ENCODE measurements at regions not wholly inside any gene's neighbourhood (a gene's known extent, or its start where the extent isn't known, plus 50 kb on each side); places are given as distances from the start of the nearest gene placed in this dataset.
"Not testable (repeated sequence)": the region's sequence is repeated elsewhere in the genome, so short reads cannot be mapped to it uniquely, and the experiment has no call there.

DNA sequence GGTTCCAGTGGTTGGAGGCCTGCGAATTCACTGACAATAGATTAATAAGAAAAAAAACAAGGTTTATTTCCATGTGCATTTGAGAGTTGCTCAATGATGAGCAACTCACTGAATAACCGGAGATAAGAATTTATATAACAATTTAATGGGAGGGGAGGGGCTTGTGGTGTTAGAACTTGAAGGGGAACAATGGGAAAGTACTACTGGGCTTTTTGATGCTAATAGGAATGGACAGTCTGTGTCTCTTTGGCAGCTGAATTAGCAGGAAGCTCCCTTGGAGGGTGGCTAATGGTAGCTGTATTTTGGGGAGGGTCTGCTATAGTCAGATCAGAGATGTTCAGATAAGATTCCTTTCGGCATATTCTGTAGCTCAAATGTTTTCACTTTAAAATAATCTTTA lies 62.4 kb upstream of the GMDS start:
- Histone ChIP-seq H3K9me3 (ENCODE audit: insufficient read depth, low read depth) (no peaks in the 10 kb centered on the region), H3K79me2 (ENCODE audit: low read depth) (no peaks in the 10 kb centered on the region), H4K20me1 (ENCODE audit: insufficient read depth) (no peaks in the 10 kb centered on the region), H2AFZ (no peak overlapping the region), H3K27ac (no peak overlapping the region), H3K9me2 (ENCODE audit: insufficient read depth) (no peaks in the 10 kb centered on the region), H3K4me1 (replicated peaks; ENCODE audit: insufficient read depth) (no peaks in the 10 kb centered on the region), H3K4me3 (no peak overlapping the region), H3F3A (ENCODE audit: insufficient read depth, low read depth) (no peaks in the 10 kb centered on the region), H3K4me2 (no peak overlapping the region), H3K36me3 (ENCODE audit: low read depth) (no peaks in the 10 kb centered on the region), H3K27me3 (ENCODE audit: insufficient read depth, low read depth) (no peaks in the 10 kb centered on the region)
- POLR2A ChIA-PET (ENCODE audit: unreplicated experiment): no interaction called here
- intact Hi-C loops (cut with micrococcal nuclease; ENCODE audit: unreplicated experiment): no loop called here
- TF ChIP-seq, protein P1, sequence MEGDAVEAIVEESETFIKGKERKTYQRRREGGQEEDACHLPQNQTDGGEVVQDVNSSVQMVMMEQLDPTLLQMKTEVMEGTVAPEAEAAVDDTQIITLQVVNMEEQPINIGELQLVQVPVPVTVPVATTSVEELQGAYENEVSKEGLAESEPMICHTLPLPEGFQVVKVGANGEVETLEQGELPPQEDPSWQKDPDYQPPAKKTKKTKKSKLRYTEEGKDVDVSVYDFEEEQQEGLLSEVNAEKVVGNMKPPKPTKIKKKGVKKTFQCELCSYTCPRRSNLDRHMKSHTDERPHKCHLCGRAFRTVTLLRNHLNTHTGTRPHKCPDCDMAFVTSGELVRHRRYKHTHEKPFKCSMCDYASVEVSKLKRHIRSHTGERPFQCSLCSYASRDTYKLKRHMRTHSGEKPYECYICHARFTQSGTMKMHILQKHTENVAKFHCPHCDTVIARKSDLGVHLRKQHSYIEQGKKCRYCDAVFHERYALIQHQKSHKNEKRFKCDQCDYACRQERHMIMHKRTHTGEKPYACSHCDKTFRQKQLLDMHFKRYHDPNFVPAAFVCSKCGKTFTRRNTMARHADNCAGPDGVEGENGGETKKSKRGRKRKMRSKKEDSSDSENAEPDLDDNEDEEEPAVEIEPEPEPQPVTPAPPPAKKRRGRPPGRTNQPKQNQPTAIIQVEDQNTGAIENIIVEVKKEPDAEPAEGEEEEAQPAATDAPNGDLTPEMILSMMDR (conservative IDR thresholded peaks at IDR 0.05): no peak
- no peak for TF ChIP-seq EZH2 (IDR thresholded peaks at IDR 0.05; ENCODE audit: low read depth)
- CTCF ChIA-PET: no interaction called here
- no TSS peak for BruUV-seq (replicated peaks)
- no peak for DNase-seq

GRCh38 chr6:2305951-2306350 lies 60.5 kb upstream of the GMDS start:
- no peak overlapping the region for H3K4me3 ChIP-seq
- H3K9me2 ChIP-seq (ENCODE audit: insufficient read depth): no peaks in the 10 kb centered on the region
- H3K36me3 ChIP-seq (ENCODE audit: low read depth): no peaks in the 10 kb centered on the region
- BruUV-seq (replicated peaks): no TSS peak
- H3K79me2 ChIP-seq (ENCODE audit: low read depth): no peaks in the 10 kb centered on the region
- DNase-seq: no peak
- CTCF ChIA-PET: no interaction called here
- H4K20me1 ChIP-seq (ENCODE audit: insufficient read depth): no peaks in the 10 kb centered on the region
- no peak overlapping the region for H3K27ac ChIP-seq
- POLR2A ChIA-PET (ENCODE audit: unreplicated experiment): no interaction called here
- H3K9me3 ChIP-seq (ENCODE audit: insufficient read depth, low read depth): no peaks in the 10 kb centered on the region
- H2AFZ ChIP-seq: no peak overlapping the region
- H3K27me3 ChIP-seq (ENCODE audit: insufficient read depth, low read depth): no peaks in the 10 kb centered on the region
- no peak overlapping the region for H3K4me2 ChIP-seq
- intact Hi-C loops (cut with micrococcal nuclease; ENCODE audit: unreplicated experiment): no loop called here
- no peaks in the 10 kb centered on the region for H3F3A ChIP-seq (ENCODE audit: insufficient read depth, low read depth)
- no peaks in the 10 kb centered on the region for H3K4me1 ChIP-seq (replicated peaks; ENCODE audit: insufficient read depth)
- TF ChIP-seq EZH2 (IDR thresholded peaks at IDR 0.05; ENCODE audit: low read depth): no peak
- TF ChIP-seq, protein P1 (conservative IDR thresholded peaks at IDR 0.05): no peak

DNA sequence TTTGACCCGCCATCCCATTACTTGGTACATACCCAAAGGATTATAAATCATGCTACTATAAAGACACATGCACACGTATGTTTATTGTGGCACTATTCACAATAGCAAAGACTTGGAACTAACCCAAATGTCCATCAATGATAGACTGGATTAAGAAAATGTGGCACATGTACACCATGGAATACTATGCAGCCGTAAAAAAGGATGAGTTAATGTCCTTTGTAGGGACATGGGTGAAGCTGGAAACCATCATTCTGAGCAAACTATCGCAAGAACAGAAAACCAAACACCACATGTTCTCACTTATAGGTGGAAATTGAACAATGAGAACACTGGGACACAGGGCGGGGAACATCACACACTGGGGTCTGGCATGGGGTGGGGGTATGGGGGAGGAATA lies 57.1 kb upstream of the GMDS start:
- H3K27me3 ChIP-seq (ENCODE audit: insufficient read depth, low read depth); H3K9me2 ChIP-seq (ENCODE audit: insufficient read depth); intact Hi-C loops (cut with micrococcal nuclease; ENCODE audit: unreplicated experiment); BruUV-seq (replicated peaks); H4K20me1 ChIP-seq (ENCODE audit: insufficient read depth); POLR2A ChIA-PET (ENCODE audit: unreplicated experiment); H3K4me3 ChIP-seq; H2AFZ ChIP-seq; H3F3A ChIP-seq (ENCODE audit: insufficient read depth, low read depth); CTCF ChIA-PET; H3K9me3 ChIP-seq (ENCODE audit: insufficient read depth, low read depth); H3K4me2 ChIP-seq; H3K79me2 ChIP-seq (ENCODE audit: low read depth); DNase-seq; H3K4me1 ChIP-seq (replicated peaks; ENCODE audit: insufficient read depth); H3K27ac ChIP-seq; H3K36me3 ChIP-seq (ENCODE audit: low read depth): not testable (repeated sequence)

DNA sequence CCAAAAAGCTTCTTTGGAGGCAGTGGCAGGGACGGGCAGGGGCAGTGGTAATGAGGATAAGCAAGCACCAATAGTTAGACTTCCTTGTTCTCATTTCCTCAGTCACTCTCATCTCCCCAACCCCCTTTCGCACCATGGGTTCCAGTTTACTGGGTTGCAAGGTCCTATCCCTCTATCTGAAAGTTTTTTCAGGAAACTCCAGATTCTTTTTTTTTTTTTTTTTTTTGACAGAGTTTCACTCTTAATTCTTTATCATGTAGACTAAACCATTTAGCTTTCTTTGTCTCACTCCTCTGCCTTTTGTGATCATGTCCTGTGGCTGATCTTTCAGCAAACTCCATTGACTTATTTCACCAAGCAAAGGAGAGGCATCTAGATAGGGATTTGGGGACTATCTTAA lies 51.4 kb upstream of the GMDS start:
- no peaks in the 10 kb centered on the region for H3K9me2 ChIP-seq (ENCODE audit: insufficient read depth)
- CTCF ChIA-PET: no interaction called here
- TF ChIP-seq, protein P1 (conservative IDR thresholded peaks at IDR 0.05): no peak
- TF ChIP-seq EZH2 (IDR thresholded peaks at IDR 0.05; ENCODE audit: low read depth): no peak
- no peaks in the 10 kb centered on the region for H3K36me3 ChIP-seq (ENCODE audit: low read depth)
- H3K79me2 ChIP-seq (ENCODE audit: low read depth): no peaks in the 10 kb centered on the region
- no peaks in the 10 kb centered on the region for H4K20me1 ChIP-seq (ENCODE audit: insufficient read depth)
- H3K4me1 ChIP-seq (replicated peaks; ENCODE audit: insufficient read depth): no peaks in the 10 kb centered on the region
- no peak overlapping the region for H3K4me2 ChIP-seq
- peaks cover 6% of the 10 kb centered on the region; the same call in 1 of the 2 replicates for H3K9me3 ChIP-seq (ENCODE audit: insufficient read depth, low read depth)
- BruUV-seq (replicated peaks): no TSS peak
- H3F3A ChIP-seq (ENCODE audit: insufficient read depth, low read depth): no peaks in the 10 kb centered on the region
- no peak for DNase-seq
- H2AFZ ChIP-seq: no peak overlapping the region
- no peak overlapping the region for H3K27ac ChIP-seq
- POLR2A ChIA-PET (ENCODE audit: unreplicated experiment): no interaction called here
- H3K4me3 ChIP-seq: no peak overlapping the region
- no peaks in the 10 kb centered on the region for H3K27me3 ChIP-seq (ENCODE audit: insufficient read depth, low read depth)
- intact Hi-C loops (cut with micrococcal nuclease; ENCODE audit: unreplicated experiment): no loop called here
